ENCODE measurements at regions not wholly inside any gene's neighbourhood (a gene's known extent, or its start where the extent isn't known, plus 50 kb on each side); places are given as distances from the start of the nearest gene placed in this dataset.

DNA sequence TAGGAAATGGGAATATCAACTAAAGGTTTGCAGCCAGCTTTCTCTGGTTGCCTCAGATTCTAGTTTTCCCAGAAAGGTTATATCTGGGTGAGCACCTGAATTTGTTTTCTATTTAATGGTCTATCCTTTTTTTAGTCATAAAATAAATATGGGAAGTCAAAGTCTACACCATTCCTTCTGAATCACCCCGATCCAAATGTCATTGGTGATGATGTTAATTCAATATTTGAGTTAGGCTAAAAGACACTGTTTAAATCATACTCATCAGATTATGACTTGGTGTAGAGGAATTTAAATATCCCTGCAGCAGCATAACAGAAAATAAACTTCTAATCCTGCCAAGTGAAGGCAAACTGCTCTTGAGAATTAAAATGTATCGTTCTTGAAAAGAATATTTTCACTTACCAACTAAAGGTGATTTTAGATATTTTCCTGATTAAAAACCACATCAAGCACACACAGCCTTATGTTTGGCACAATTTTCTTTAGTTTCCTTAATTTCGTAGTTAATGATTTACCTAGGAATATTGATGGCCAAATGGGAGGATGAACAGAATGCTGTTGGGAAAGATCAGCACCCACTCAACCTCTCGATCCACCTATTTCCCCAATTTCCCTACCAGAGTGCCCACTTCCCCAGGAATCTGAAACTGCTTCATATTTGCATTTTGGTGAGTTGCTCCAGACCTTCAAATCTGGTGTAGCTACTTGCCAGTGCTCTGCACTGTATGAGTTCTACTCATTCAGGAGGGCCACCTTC lies 103.1 kb upstream of the TSLP start:
- TF ChIP-seq, protein P1, sequence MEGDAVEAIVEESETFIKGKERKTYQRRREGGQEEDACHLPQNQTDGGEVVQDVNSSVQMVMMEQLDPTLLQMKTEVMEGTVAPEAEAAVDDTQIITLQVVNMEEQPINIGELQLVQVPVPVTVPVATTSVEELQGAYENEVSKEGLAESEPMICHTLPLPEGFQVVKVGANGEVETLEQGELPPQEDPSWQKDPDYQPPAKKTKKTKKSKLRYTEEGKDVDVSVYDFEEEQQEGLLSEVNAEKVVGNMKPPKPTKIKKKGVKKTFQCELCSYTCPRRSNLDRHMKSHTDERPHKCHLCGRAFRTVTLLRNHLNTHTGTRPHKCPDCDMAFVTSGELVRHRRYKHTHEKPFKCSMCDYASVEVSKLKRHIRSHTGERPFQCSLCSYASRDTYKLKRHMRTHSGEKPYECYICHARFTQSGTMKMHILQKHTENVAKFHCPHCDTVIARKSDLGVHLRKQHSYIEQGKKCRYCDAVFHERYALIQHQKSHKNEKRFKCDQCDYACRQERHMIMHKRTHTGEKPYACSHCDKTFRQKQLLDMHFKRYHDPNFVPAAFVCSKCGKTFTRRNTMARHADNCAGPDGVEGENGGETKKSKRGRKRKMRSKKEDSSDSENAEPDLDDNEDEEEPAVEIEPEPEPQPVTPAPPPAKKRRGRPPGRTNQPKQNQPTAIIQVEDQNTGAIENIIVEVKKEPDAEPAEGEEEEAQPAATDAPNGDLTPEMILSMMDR (IDR thresholded peaks at IDR 0.05; ENCODE audit: low read depth, low read length) = no peak
- TF ChIP-seq POLR2A (IDR thresholded peaks at IDR 0.05; ENCODE audit: extremely low read depth, insufficient read length) (no peak), MYC (IDR thresholded peaks at IDR 0.05; ENCODE audit: low read depth, low read length) (no peak)
- TF ChIP-seq, protein P2, sequence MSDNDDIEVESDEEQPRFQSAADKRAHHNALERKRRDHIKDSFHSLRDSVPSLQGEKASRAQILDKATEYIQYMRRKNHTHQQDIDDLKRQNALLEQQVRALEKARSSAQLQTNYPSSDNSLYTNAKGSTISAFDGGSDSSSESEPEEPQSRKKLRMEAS (IDR thresholded peaks at IDR 0.05; ENCODE audit: low read depth, low read length) = no peak

Measured in NB4 (cell line).